H1 (cell line): ENCODE measurements at regions not wholly inside any gene's neighbourhood (a gene's known extent, or its start where the extent isn't known, plus 50 kb on each side); places are given as distances from the start of the nearest gene placed in this dataset.

Source experiments
- CTCF ChIA-PET: fragments of 300-600 bp; sonication (Branson Sonifier 250); formaldehyde crosslinking; loops from one replicate; lab custom pipeline; 2021; ENCODE audit not compliant: partially characterized antibody; lab: Charles Lee
- POLR2A ChIA-PET: fragments of 300-600 bp; sonication (Branson Sonifier 250); formaldehyde crosslinking; loops from one replicate; lab custom pipeline; 2021; ENCODE audit warnings: inconsistent platforms; ENCODE audit not compliant: partially characterized antibody; lab: Charles Lee
- DNase-seq, 2 experiments: peaks; one replicate each; pipeline versions ENCODE4 v3.0.0 to v3.0.0-alpha.2; 2010 to 2022; ENCODE audit warnings: low spot score in 2 of 2, low read depth in 1 of 2, mixed read lengths in 1 of 2
- FAIRE-seq: peaks from 2 replicates; lab custom pipeline; 2011; peaks lifted over from hg19 to GRCh38; lab: Jason Lieb, UNC
- H2AFZ ChIP-seq: 2 replicates; pipeline ENCODE4 v1.8.1; 2012; ENCODE audit warnings: low read length, inconsistent platforms
- H2AK5ac ChIP-seq: 2 replicates; pipeline ENCODE4 v1.6.1; 2013; ENCODE audit warnings: low read depth, low read length
- H2BK120ac ChIP-seq: replicated peaks from 2 replicates; pipeline ENCODE3; 2013; ENCODE audit warnings: low read depth, low read length, inconsistent platforms
- H2BK12ac ChIP-seq: 2 replicates; pipeline ENCODE4 v1.6.1; 2013; ENCODE audit warnings: low read depth, low read length
- H2BK15ac ChIP-seq: 2 replicates; pipeline ENCODE4 v1.6.1; 2013; ENCODE audit warnings: low read length
- H2BK20ac ChIP-seq: 2 replicates; pipeline ENCODE4 v1.6.1; 2013; ENCODE audit warnings: low read length
- H2BK5ac ChIP-seq: 2 replicates; pipeline ENCODE4 v1.6.1; 2013; ENCODE audit warnings: low read depth, low read length
- H3K14ac ChIP-seq: 2 replicates; pipeline ENCODE4 v1.6.1; 2013; ENCODE audit warnings: inconsistent platforms; ENCODE audit not compliant: insufficient read length
- H3K18ac ChIP-seq: 2 replicates; pipeline ENCODE4 v1.6.1; 2013; ENCODE audit warnings: low read length; ENCODE audit errors: extremely low read depth
- H3K23ac ChIP-seq: 2 replicates; pipeline ENCODE4 v1.6.1; 2013; ENCODE audit warnings: inconsistent platforms; ENCODE audit not compliant: insufficient read length
- H3K23me2 ChIP-seq: 2 replicates; pipeline ENCODE4 v1.6.1; 2013; ENCODE audit warnings: low read depth, low read length
- H3K27ac ChIP-seq: 2 replicates; pipeline ENCODE4 v1.6.1; 2011; ENCODE audit warnings: low read depth, low read length, inconsistent platforms
- H3K27me3 ChIP-seq, 4 experiments: replicated peaks in 1 of 4; 1 replicate in 1 of 4; 2 replicates in 3 of 4; pipeline versions ENCODE4 v1.6.1 to v1.8.1; 2011 to 2013; ENCODE audit warnings: low read length in 3 of 4, mild to moderate bottlenecking in 3 of 4, inconsistent platforms in 2 of 4, mixed read lengths in 2 of 4, moderate library complexity in 1 of 4; ENCODE audit not compliant: control insufficient read depth in 3 of 4, insufficient read depth in 3 of 4; ENCODE audit errors: extremely low read depth in 1 of 4
- H3K36me3 ChIP-seq, 4 experiments: 2 replicates each; pipeline versions ENCODE4 v1.6.1 to v1.8.1; 2011 to 2013; ENCODE audit warnings: mild to moderate bottlenecking in 4 of 4, low read length in 3 of 4, moderate library complexity in 2 of 4, control low read depth in 1 of 4, inconsistent platforms in 1 of 4; ENCODE audit not compliant: insufficient read depth in 4 of 4, control insufficient read depth in 2 of 4
- H3K4ac ChIP-seq: replicated peaks from 2 replicates; pipeline ENCODE3; 2013; ENCODE audit warnings: low read length, low read depth, mixed read lengths, inconsistent platforms; ENCODE audit not compliant: insufficient read length
- H3K4me1 ChIP-seq, 4 experiments: replicated peaks in 1 of 4; 1 replicate in 1 of 4; 2 replicates in 3 of 4; pipeline versions ENCODE4 v1.6.1 to v1.8.1; 2011 to 2013; ENCODE audit warnings: low read length in 3 of 4, inconsistent platforms in 2 of 4, mixed read lengths in 1 of 4; ENCODE audit not compliant: insufficient read depth in 4 of 4, control insufficient read depth in 3 of 4
- H3K4me2 ChIP-seq, 2 experiments: 2 replicates each; pipeline versions ENCODE4 v1.6.1 to v1.8.1; 2011 to 2013; ENCODE audit warnings: low read depth in 2 of 2, low read length in 2 of 2, control low read depth in 1 of 2, inconsistent platforms in 1 of 2, mild to moderate bottlenecking in 1 of 2; ENCODE audit not compliant: insufficient read depth in 1 of 2
- H3K4me3 ChIP-seq, 4 experiments: fragments of 200-600, 300-600 bp in 1 of 4; sonication (generic), shearing (Covaris generic), sonication (Bioruptor Twin) in 1 of 4; 2 replicates each; pipeline versions ENCODE4 v1.5.1 to v1.8.1; 2011 to 2016; ENCODE audit warnings: low read length in 4 of 4, low read depth in 3 of 4, control low read depth in 2 of 4, inconsistent platforms in 2 of 4, mild to moderate bottlenecking in 2 of 4, mixed read lengths in 1 of 4, moderate library complexity in 1 of 4; ENCODE audit not compliant: insufficient read depth in 2 of 4; ENCODE audit errors: extremely low read depth in 1 of 4
- H3K56ac ChIP-seq: replicated peaks from 2 replicates; pipeline ENCODE3; 2013; ENCODE audit warnings: low read depth, mild to moderate bottlenecking, mixed read lengths, low read length, inconsistent platforms; ENCODE audit not compliant: insufficient read length
- H3K79me1 ChIP-seq: 2 replicates; pipeline ENCODE4 v1.6.1; 2013; ENCODE audit warnings: low read depth, low read length, control low read depth
- H3K79me2 ChIP-seq, 2 experiments: 2 replicates each; pipeline versions ENCODE4 v1.6.1 to v1.8.1; 2012 to 2013; ENCODE audit warnings: low read length in 2 of 2, mild to moderate bottlenecking in 2 of 2, inconsistent platforms in 1 of 2; ENCODE audit not compliant: insufficient read depth in 2 of 2, control insufficient read depth in 1 of 2
- H3K9ac ChIP-seq, 4 experiments: replicated peaks in 1 of 4; 1 replicate in 1 of 4; 2 replicates in 3 of 4; pipeline versions ENCODE4 v1.6.1 to v1.8.1; 2011 to 2013; ENCODE audit warnings: low read depth in 3 of 4, low read length in 3 of 4, control low read depth in 2 of 4, mild to moderate bottlenecking in 2 of 4, moderate library complexity in 2 of 4, inconsistent platforms in 1 of 4; ENCODE audit errors: extremely low read depth in 1 of 4
- H3K9me3 ChIP-seq, 2 experiments: 2 replicates each; pipeline versions ENCODE4 v1.6.1 to v1.8.1; 2012 to 2013; ENCODE audit warnings: mild to moderate bottlenecking in 2 of 2, moderate library complexity in 2 of 2, control low read depth in 1 of 2, inconsistent platforms in 1 of 2, low read depth in 1 of 2, low read length in 1 of 2, mixed read lengths in 1 of 2; ENCODE audit not compliant: insufficient read depth in 2 of 2
- H4K20me1 ChIP-seq, 2 experiments: replicated peaks in 1 of 2; 2 replicates each; pipeline versions ENCODE3 to v1.8.1; 2011 to 2013; ENCODE audit warnings: inconsistent platforms in 2 of 2, low read length in 2 of 2, mild to moderate bottlenecking in 1 of 2; ENCODE audit not compliant: insufficient read depth in 2 of 2, control insufficient read depth in 1 of 2
- H4K5ac ChIP-seq: 2 replicates; pipeline ENCODE4 v1.6.1; 2013; ENCODE audit warnings: low read length, low read depth, mixed read lengths, inconsistent platforms; ENCODE audit not compliant: insufficient read length
- H4K8ac ChIP-seq: 2 replicates; pipeline ENCODE4 v1.8.0; 2013; ENCODE audit warnings: mild to moderate bottlenecking, moderate library complexity, low read length, inconsistent platforms; ENCODE audit not compliant: insufficient read depth; ENCODE audit errors: extremely low read depth
- H4K91ac ChIP-seq: replicated peaks from 2 replicates; pipeline ENCODE3; 2013; ENCODE audit warnings: low read length, mixed read lengths, inconsistent platforms; ENCODE audit not compliant: insufficient read length
- BRCA1 ChIP-seq: IDR thresholded peaks from 2 replicates; pipeline ENCODE4 v1.6.1; 2012; ENCODE audit warnings: low read depth, low read length, improper control_type of control experiment
- CHD1 ChIP-seq: IDR thresholded peaks from 2 replicates; pipeline ENCODE4 v1.6.1; 2012; ENCODE audit warnings: low read depth, low read length, improper control_type of control experiment
- EP300 ChIP-seq, 2 experiments: IDR thresholded peaks; 1 replicate in 1 of 2; 2 replicates in 1 of 2; pipeline ENCODE4 v1.6.1; 2011 to 2012; ENCODE audit warnings: low read depth in 2 of 2, low read length in 2 of 2, mild to moderate bottlenecking in 2 of 2, borderline replicate concordance in 1 of 2, inconsistent platforms in 1 of 2, moderate library complexity in 1 of 2
- GABPA ChIP-seq: IDR thresholded peaks from 2 replicates; pipeline ENCODE4 v1.6.1; 2011; ENCODE audit warnings: mild to moderate bottlenecking, low read length, moderate library complexity, borderline replicate concordance; ENCODE audit not compliant: insufficient read depth
- MAFK ChIP-seq: IDR thresholded peaks from 2 replicates; pipeline ENCODE4 v1.6.1; 2012; ENCODE audit warnings: low read depth, mild to moderate bottlenecking, improper control_type of control experiment, low read length
- POLR2A ChIP-seq, 2 experiments: IDR thresholded peaks; 1 replicate in 1 of 2; 2 replicates in 1 of 2; pipeline ENCODE4 v1.6.1; 2011; ENCODE audit warnings: low read depth in 2 of 2, low read length in 2 of 2, mild to moderate bottlenecking in 2 of 2; ENCODE audit errors: control extremely low read depth in 1 of 2
- SP2 ChIP-seq: IDR thresholded peaks from 2 replicates; pipeline ENCODE4 v1.6.1; 2012; ENCODE audit warnings: mild to moderate bottlenecking, low read length, inconsistent platforms
- TBP ChIP-seq: IDR thresholded peaks from 2 replicates; pipeline ENCODE4 v1.6.1; 2011; ENCODE audit warnings: low read depth, low read length, improper control_type of control experiment
- WGBS, 2 experiments: shearing (Covaris generic) in 1 of 2; methylation state at CpG; one replicate each; pipeline versions ENCODE4 v1.1.6 to v1.1.7; 2013 to 2015; ENCODE audit warnings: low lambda C conversion rate in 2 of 2, mixed read lengths in 2 of 2, inconsistent platforms in 1 of 2, low coverage in 1 of 2, missing lambda C conversion rate in 1 of 2; ENCODE audit not compliant: insufficient replicate concordance in 2 of 2, insufficient coverage in 1 of 2, insufficient read length in 1 of 2; ENCODE audit errors: extremely low coverage in 1 of 2, missing lambda C conversion rate in 1 of 2; 5-methylcytosine and 5-hydroxymethylcytosine counted together
- TF ChIP-seq, protein P1 (sequence below): IDR thresholded peaks from 2 replicates; pipeline ENCODE4 v1.6.1; 2012; ENCODE audit warnings: low read length, inconsistent platforms

DNA sequence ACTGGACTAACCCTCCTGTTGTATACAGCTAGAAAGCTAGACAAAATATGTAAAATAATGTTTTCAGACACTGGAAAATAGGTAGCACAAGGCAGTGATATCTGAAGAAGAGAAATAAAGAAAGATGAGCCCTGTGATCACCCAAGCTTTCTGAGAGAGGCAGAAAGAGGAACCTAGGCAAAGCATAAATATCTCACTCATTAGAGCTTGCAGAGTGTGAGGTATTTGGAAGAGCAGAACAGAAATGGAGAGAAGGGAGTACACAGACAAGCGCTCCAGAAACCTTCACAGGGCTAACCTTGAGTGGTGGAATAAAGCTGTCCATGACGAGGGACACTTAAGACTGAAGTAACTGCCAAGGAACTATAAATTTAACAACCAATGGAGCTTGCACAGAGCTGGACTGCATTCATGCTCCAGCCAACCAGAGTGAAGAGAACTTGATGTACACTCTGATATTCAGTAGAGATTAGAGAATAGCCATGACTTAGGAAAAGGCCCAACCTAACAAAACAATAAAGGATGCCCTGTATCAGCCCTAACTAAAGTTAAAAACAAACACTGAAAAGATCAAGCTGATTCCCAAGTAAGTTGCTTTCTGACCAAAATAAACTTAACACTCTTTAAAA lies 280.9 kb upstream of the STXBP5 start:
- no peak overlapping the region for H3K4me3 ChIP-seq
- H3K56ac ChIP-seq = no peak overlapping the region
- no peak overlapping the region for H4K91ac ChIP-seq
- H2BK5ac ChIP-seq = no peak overlapping the region
- TF ChIP-seq CHD1 (no peak), POLR2A (IDR thresholded peaks at IDR 0.05; ENCODE audit: control extremely low read depth in 1 of 2, low read depth in 2 of 2, low read length in 2 of 2) (no peak), SP2 (no peak), BRCA1 (no peak), GABPA (no peak), TBP (no peak), MAFK (no peak), EP300 (IDR thresholded peaks at IDR 0.05; ENCODE audit: borderline replicate concordance in 1 of 2, low read depth in 2 of 2, low read length in 2 of 2) (no peak)
- TF ChIP-seq, protein P1, sequence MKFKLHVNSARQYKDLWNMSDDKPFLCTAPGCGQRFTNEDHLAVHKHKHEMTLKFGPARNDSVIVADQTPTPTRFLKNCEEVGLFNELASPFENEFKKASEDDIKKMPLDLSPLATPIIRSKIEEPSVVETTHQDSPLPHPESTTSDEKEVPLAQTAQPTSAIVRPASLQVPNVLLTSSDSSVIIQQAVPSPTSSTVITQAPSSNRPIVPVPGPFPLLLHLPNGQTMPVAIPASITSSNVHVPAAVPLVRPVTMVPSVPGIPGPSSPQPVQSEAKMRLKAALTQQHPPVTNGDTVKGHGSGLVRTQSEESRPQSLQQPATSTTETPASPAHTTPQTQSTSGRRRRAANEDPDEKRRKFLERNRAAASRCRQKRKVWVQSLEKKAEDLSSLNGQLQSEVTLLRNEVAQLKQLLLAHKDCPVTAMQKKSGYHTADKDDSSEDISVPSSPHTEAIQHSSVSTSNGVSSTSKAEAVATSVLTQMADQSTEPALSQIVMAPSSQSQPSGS = no peak
- no peak overlapping the region for H3K27ac ChIP-seq
- no peak overlapping the region for H3K23ac ChIP-seq
- no peaks in the 10 kb centered on the region for H3K79me2 ChIP-seq
- H2BK20ac ChIP-seq = no peak overlapping the region
- H3K14ac ChIP-seq = no peak overlapping the region
- POLR2A ChIA-PET = no interaction called here
- no peaks in the 10 kb centered on the region for H3K23me2 ChIP-seq
- no peak overlapping the region for H4K8ac ChIP-seq
- no peak overlapping the region for H2AK5ac ChIP-seq
- H3K36me3 ChIP-seq = no peaks in the 10 kb centered on the region
- no peaks in the 10 kb centered on the region for H3K27me3 ChIP-seq
- CTCF ChIA-PET = interaction anchor here (0.9 to 1.6 kb wide), 2 partner anchors 32 to 297 kb away, joined by 3 to 5 read pairs; no protein-coding TSS in a partner anchor
- H3K4me1 ChIP-seq = no peaks in the 10 kb centered on the region
- no peak overlapping the region for H3K9ac ChIP-seq
- H3K4me2 ChIP-seq = no peak overlapping the region
- no peak overlapping the region for H3K18ac ChIP-seq
- H2BK12ac ChIP-seq = no peak overlapping the region
- WGBS, 2 experiments = 100% methylated on average over 2 of the region's 2 CpGs; no CpG with 5 or more reads in 1 of the 2 experiments
- H4K5ac ChIP-seq = no peak overlapping the region
- H3K4ac ChIP-seq = no peak overlapping the region
- H3K9me3 ChIP-seq = 0 out of 4 replicates have a peak, but pooled peaks cover 0 to 2% of the 10 kb centered on the region in 2 experiments
- H2BK120ac ChIP-seq = no peak overlapping the region
- DNase-seq (no peak), FAIRE-seq (no peak)
- no peak overlapping the region for H2AFZ ChIP-seq
- no peak overlapping the region for H2BK15ac ChIP-seq
- H3K79me1 ChIP-seq = no peaks in the 10 kb centered on the region
- H4K20me1 ChIP-seq = no peaks in the 10 kb centered on the region
